Superior temporal gyrus (tissue), 1 donor: ENCODE measurements at regions not wholly inside any gene's neighbourhood (a gene's known extent, or its start where the extent isn't known, plus 50 kb on each side); places are given as distances from the start of the nearest gene placed in this dataset.
"Not testable (repeated sequence)": the region's sequence is repeated elsewhere in the genome, so short reads cannot be mapped to it uniquely, and the experiment has no call there.

Experiments used
- DNase-seq: peaks from one replicate; pipeline ENCODE4 v3.0.0-alpha.2; 2016; ENCODE audit errors: extremely low spot score

GRCh38 chr17:14434506-14434905 lies 133.6 kb downstream of the HS3ST3B1 start:
- DNase-seq: no peak

GRCh38 chr17:14432079-14432478 lies 131.2 kb downstream of the HS3ST3B1 start:
- no peak for DNase-seq

GRCh38 chr17:14429084-14429483 lies 128.2 kb downstream of the HS3ST3B1 start:
- no peak for DNase-seq

- no peak for DNase-seq
Measured at GRCh38 chr17:14428648-14429029, 127.8 kb downstream of the HS3ST3B1 start.

GRCh38 chr17:14427900-14428647 lies 127.2 kb downstream of the HS3ST3B1 start:
- no peak for DNase-seq

- DNase-seq: not testable (repeated sequence)
Measured at GRCh38 chr17:14423156-14423555, 122.3 kb downstream of the HS3ST3B1 start.

GRCh38 chr17:14417336-14417735 lies 116.5 kb downstream of the HS3ST3B1 start:
- no peak for DNase-seq

GRCh38 chr17:14409292-14409691 lies 108.4 kb downstream of the HS3ST3B1 start:
- DNase-seq: no peak

- no peak for DNase-seq
Measured at GRCh38 chr17:14407541-14407940, 106.7 kb downstream of the HS3ST3B1 start.

GRCh38 chr17:14405189-14405588 lies 104.3 kb downstream of the HS3ST3B1 start:
- DNase-seq: no peak
